ENCODE measurements at regions not wholly inside any gene's neighbourhood (a gene's known extent, or its start where the extent isn't known, plus 50 kb on each side); places are given as distances from the start of the nearest gene placed in this dataset.

GRCh38 chr6:94272327-94272726, 853.0 kb upstream of the EPHA7 start:
- TF ChIP-seq TAF1 (IDR thresholded peaks at IDR 0.05; ENCODE audit: borderline replicate concordance, insufficient read depth, low read length) (no peak), POLR2AphosphoS5 (IDR thresholded peaks at IDR 0.05; ENCODE audit: low read depth, low read length) (no peak), FOXP2 (optimal IDR thresholded peaks at IDR 0.05; ENCODE audit: borderline replicate concordance, extremely low read depth, extremely low read length, insufficient read depth) (no peak), SIN3A (IDR thresholded peaks at IDR 0.05; ENCODE audit: borderline replicate concordance, insufficient read depth, low read length) (no peak), REST (IDR thresholded peaks at IDR 0.05; ENCODE audit: insufficient read depth in 1 of 2, low read depth in 2 of 2, low read length in 2 of 2) (no peak)

DNA sequence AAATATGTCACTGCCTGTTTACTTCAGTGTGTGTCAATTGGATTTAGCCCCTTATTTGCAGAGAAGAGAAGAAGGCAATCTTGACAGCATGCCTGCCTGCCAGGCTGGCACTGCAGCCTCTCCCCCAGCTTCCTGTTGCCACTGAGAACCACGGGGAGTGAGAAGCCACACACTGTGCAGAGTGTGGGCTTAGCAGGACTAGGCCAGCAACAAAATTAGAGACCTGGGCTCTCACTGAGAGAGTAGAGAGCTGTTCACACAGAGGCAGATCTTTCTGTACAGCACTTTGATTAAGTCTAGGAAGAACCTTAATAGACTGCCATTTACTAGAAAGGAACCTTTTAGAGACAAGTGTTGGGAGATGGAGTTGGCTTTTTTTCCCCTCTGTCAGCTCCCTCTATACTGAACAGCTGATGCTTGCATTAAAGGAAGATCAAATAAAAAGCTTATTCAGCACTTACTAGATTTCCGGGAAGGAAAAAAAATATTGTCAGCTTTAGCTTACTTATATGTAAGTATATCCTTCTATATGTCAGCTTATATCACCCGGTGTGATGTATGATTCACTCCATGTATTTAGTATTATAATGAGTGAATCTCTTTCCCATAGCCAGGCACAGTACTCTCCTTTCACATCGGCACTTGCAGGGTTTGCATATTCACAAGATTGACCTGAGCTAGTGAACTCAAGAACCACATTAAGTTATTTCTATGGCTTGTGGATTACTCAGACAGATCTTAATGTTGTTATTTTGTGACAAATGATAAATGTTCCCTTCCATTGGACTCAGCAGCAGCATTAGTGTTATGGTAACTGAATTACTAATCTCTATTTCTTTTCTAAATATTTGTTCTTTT, 851.0 kb upstream of the EPHA7 start:
- TF ChIP-seq POLR2AphosphoS5 (IDR thresholded peaks at IDR 0.05; ENCODE audit: low read depth, low read length) (no peak), SIN3A (IDR thresholded peaks at IDR 0.05; ENCODE audit: borderline replicate concordance, insufficient read depth, low read length) (no peak), FOXP2 (optimal IDR thresholded peaks at IDR 0.05; ENCODE audit: borderline replicate concordance, extremely low read depth, extremely low read length, insufficient read depth) (no peak), REST (IDR thresholded peaks at IDR 0.05; ENCODE audit: insufficient read depth in 1 of 2, low read depth in 2 of 2, low read length in 2 of 2) (no peak), TAF1 (IDR thresholded peaks at IDR 0.05; ENCODE audit: borderline replicate concordance, insufficient read depth, low read length) (no peak)

- TF ChIP-seq POLR2AphosphoS5 (IDR thresholded peaks at IDR 0.05; ENCODE audit: low read depth, low read length): no peak
- no peak for TF ChIP-seq SIN3A (IDR thresholded peaks at IDR 0.05; ENCODE audit: borderline replicate concordance, insufficient read depth, low read length)
- no peak for TF ChIP-seq REST (IDR thresholded peaks at IDR 0.05; ENCODE audit: insufficient read depth in 1 of 2, low read depth in 2 of 2, low read length in 2 of 2)
- TF ChIP-seq TAF1 (IDR thresholded peaks at IDR 0.05; ENCODE audit: borderline replicate concordance, insufficient read depth, low read length): no peak
- no peak for TF ChIP-seq FOXP2 (optimal IDR thresholded peaks at IDR 0.05; ENCODE audit: borderline replicate concordance, extremely low read depth, extremely low read length, insufficient read depth)
These were observed 849.9 kb upstream of the EPHA7 start for GRCh38 chr6:94269256-94269655.

DNA sequence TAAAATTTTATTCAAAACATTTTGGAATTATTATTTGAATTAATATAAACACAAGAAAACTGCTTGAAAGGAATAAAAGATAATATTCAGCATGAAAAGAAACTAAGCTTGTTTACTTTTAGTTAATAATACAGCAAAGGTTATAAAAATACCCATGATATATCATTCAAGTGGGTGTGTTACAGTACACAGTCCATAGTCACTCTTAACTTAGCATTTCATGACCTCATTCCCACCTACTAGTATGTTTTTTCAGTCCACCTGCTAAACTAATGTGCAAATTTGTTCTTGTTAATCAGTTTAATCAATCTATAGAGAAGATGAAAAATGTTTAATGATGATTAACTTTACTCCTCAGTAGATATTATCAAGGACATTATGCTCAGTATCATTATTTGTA, 841.4 kb upstream of the EPHA7 start:
- TF ChIP-seq REST (IDR thresholded peaks at IDR 0.05; ENCODE audit: insufficient read depth in 1 of 2, low read depth in 2 of 2, low read length in 2 of 2) (no peak), TAF1 (IDR thresholded peaks at IDR 0.05; ENCODE audit: borderline replicate concordance, insufficient read depth, low read length) (no peak), POLR2AphosphoS5 (IDR thresholded peaks at IDR 0.05; ENCODE audit: low read depth, low read length) (no peak), FOXP2 (optimal IDR thresholded peaks at IDR 0.05; ENCODE audit: borderline replicate concordance, extremely low read depth, extremely low read length, insufficient read depth) (no peak), SIN3A (IDR thresholded peaks at IDR 0.05; ENCODE audit: borderline replicate concordance, insufficient read depth, low read length) (no peak)

Measured in PFSK-1 (cell line).